Activated T-cell treated with anti-CD3 and anti-CD28 coated beads for 4 hours (primary cell): ENCODE measurements at regions not wholly inside any gene's neighbourhood (a gene's known extent, or its start where the extent isn't known, plus 50 kb on each side); places are given as distances from the start of the nearest gene placed in this dataset.
"Not testable (repeated sequence)": the region's sequence is repeated elsewhere in the genome, so short reads cannot be mapped to it uniquely, and the experiment has no call there.

Source experiments
- DNase-seq: peaks from one replicate; pipeline ENCODE4 v3.0.0-alpha.2; 2020

GRCh38 chr5:173667702-173668101 is 51.3 kb upstream of the BOD1 start:
- no peak for DNase-seq

GRCh38 chr5:173668245-173668800 is 51.9 kb upstream of the BOD1 start:
- DNase-seq, result no peak

- no peak for DNase-seq
These were observed 52.5 kb upstream of the BOD1 start for GRCh38 chr5:173668910-173669309.

- DNase-seq, result no peak
These were observed 53.0 kb upstream of the BOD1 start for GRCh38 chr5:173669483-173669882.

GRCh38 chr5:173670130-173670651 is 53.7 kb upstream of the BOD1 start:
- no peak for DNase-seq

- DNase-seq, result no peak
These were observed 54.3 kb upstream of the BOD1 start for GRCh38 chr5:173670791-173671120.

GRCh38 chr5:173671121-173671949 is 54.9 kb upstream of the BOD1 start:
- DNase-seq, result no peak

GRCh38 chr5:173672166-173672565 is 55.7 kb upstream of the BOD1 start:
- no peak for DNase-seq

GRCh38 chr5:173672891-173673290 is 56.4 kb upstream of the BOD1 start:
- DNase-seq, result no peak

GRCh38 chr5:173673295-173674101 is 57.0 kb upstream of the BOD1 start:
- no peak for DNase-seq

- DNase-seq, result no peak
These were observed 59.0 kb upstream of the BOD1 start for GRCh38 chr5:173675287-173675996.

GRCh38 chr5:173676375-173676774 is 59.9 kb upstream of the BOD1 start:
- DNase-seq, result no peak

GRCh38 chr5:173677125-173677672 is 60.7 kb upstream of the BOD1 start:
- no peak for DNase-seq

- no peak for DNase-seq
These were observed 63.6 kb upstream of the BOD1 start for GRCh38 chr5:173679909-173680630.

- DNase-seq, result no peak
These were observed 64.3 kb upstream of the BOD1 start for GRCh38 chr5:173680660-173681242.

GRCh38 chr5:173682313-173682712 is 65.9 kb upstream of the BOD1 start:
- DNase-seq, result no peak

GRCh38 chr5:173684535-173684934 is 68.1 kb upstream of the BOD1 start:
- not testable (repeated sequence) for DNase-seq

GRCh38 chr5:173686950-173687349 is 70.5 kb upstream of the BOD1 start:
- no peak for DNase-seq

- DNase-seq, result no peak
These were observed 72.3 kb upstream of the BOD1 start for GRCh38 chr5:173688703-173689102.

GRCh38 chr5:173689171-173689736 is 72.8 kb upstream of the BOD1 start:
- no peak for DNase-seq

GRCh38 chr5:173689737-173690360 is 73.4 kb upstream of the BOD1 start:
- no peak for DNase-seq
